ENCODE measurements at regions not wholly inside any gene's neighbourhood (a gene's known extent, or its start where the extent isn't known, plus 50 kb on each side); places are given as distances from the start of the nearest gene placed in this dataset.

DNA sequence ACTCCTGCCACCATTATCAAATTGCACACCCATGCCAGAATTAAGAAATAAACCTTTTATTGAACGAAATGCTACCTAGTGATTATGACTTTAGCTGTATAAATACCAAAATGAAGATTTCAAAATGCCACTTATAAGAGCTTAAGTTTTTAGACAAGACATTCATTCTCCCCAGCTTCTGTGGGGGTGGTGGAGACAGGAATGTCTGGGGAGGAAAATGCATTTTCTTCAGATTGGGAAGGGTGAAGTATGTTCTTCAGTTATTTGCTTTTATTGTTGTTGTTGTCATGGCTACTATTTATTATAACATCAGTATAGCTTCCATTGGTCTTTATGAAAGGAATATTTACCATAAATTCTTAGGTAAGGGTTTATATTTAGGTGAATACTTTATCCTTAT is 132.7 kb upstream of the GMNC start:
- TF ChIP-seq, protein P1, sequence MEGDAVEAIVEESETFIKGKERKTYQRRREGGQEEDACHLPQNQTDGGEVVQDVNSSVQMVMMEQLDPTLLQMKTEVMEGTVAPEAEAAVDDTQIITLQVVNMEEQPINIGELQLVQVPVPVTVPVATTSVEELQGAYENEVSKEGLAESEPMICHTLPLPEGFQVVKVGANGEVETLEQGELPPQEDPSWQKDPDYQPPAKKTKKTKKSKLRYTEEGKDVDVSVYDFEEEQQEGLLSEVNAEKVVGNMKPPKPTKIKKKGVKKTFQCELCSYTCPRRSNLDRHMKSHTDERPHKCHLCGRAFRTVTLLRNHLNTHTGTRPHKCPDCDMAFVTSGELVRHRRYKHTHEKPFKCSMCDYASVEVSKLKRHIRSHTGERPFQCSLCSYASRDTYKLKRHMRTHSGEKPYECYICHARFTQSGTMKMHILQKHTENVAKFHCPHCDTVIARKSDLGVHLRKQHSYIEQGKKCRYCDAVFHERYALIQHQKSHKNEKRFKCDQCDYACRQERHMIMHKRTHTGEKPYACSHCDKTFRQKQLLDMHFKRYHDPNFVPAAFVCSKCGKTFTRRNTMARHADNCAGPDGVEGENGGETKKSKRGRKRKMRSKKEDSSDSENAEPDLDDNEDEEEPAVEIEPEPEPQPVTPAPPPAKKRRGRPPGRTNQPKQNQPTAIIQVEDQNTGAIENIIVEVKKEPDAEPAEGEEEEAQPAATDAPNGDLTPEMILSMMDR (IDR thresholded peaks at IDR 0.05; ENCODE audit: insufficient read depth, low read length) = no peak
- no peak for DNase-seq (ENCODE audit: low read depth)
- H3K4me3 ChIP-seq (ENCODE audit: low read depth, low read length) = no peak overlapping the region

DNA sequence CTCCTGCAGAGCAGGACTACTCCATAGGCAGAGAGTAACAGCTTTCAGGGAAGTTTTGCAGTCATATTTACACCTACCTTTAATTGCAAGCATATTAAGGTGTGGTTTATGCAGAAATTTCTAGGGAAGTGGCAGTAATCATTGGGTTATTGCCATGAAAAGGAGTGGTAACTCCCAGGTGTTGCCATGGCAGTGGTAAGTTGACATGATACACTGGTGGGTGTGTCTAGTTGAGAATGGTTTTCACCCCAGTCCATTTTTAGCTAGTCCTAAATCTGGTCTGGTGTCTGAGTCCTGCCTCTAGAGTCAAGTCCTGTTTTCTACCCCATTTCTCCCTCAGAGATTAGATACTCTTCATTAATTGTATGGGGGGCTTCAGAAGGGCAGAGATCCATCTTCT is 128.4 kb upstream of the GMNC start:
- no peak overlapping the region for H3K4me3 ChIP-seq (ENCODE audit: low read depth, low read length)
- TF ChIP-seq, protein P1 (IDR thresholded peaks at IDR 0.05; ENCODE audit: insufficient read depth, low read length) = no peak
- DNase-seq (ENCODE audit: low read depth) = no peak

DNA sequence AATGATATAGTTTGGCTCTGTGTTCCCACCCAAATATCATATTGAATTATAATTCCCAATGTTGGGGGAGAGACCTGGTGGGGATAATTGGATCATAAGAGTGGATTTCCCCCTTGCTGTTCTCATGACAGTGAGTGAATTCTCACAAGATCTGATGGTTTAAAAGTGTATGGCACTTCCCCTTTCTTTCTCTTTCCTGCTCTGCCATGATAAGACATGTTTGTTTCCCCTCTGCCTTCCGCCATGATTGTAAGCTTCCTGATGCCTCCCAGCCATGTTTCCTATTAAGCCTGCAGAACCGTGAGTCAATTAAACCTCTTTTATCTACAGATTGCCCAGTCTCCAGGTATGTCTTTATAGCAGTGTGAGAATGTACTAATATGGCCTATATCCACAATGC is 126.7 kb upstream of the GMNC start:
- TF ChIP-seq, protein P1 (IDR thresholded peaks at IDR 0.05; ENCODE audit: insufficient read depth, low read length) = no peak
- DNase-seq (ENCODE audit: low read depth) = no peak
- no peak overlapping the region for H3K4me3 ChIP-seq (ENCODE audit: low read depth, low read length)

GRCh38 chr3:190988102-190988501 is 125.6 kb upstream of the GMNC start:
- no peak overlapping the region for H3K4me3 ChIP-seq (ENCODE audit: low read depth, low read length)
- TF ChIP-seq, protein P1 (IDR thresholded peaks at IDR 0.05; ENCODE audit: insufficient read depth, low read length) = no peak
- DNase-seq (ENCODE audit: low read depth) = no peak

DNA sequence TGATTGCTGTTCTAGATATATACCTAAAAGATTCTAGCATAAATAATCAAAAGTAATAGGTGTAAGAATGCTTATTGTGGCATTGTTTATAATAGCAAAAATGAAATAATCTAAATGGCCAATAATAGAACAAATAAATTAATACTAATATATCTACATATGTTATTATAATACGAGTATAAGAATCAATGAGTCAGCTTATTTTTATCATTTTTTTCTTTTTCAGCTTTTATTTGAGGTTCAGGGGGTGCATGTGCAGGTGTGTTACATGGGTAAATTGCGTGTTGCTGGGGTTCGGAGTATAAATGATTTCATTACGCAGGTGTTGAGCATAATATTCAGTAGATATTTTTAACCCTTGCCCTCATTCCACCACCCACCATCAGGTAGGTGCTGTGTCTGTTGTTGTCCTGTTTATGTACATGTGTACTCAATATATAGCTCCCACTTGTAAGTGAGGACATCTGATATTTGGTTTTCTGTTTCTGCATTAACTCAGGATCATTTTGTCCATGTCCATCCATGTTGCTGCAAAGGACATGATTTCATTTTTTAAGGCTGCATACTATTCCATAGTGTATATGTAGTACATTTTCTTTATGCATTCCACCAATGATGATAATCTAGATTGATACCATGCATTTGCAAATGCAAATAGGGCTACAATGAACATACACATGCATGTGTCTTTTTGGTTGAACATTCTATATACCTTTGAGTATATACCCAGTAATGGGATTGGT is 122.2 kb upstream of the GMNC start:
- no peak for DNase-seq (ENCODE audit: low read depth)
- no peak overlapping the region for H3K4me3 ChIP-seq (ENCODE audit: low read depth, low read length)
- TF ChIP-seq, protein P1 (IDR thresholded peaks at IDR 0.05; ENCODE audit: insufficient read depth, low read length) = no peak

- no peak overlapping the region for H3K4me3 ChIP-seq (ENCODE audit: low read depth, low read length)
- DNase-seq (ENCODE audit: low read depth) = no peak
- TF ChIP-seq, protein P1 (IDR thresholded peaks at IDR 0.05; ENCODE audit: insufficient read depth, low read length) = no peak
These were observed 121.4 kb upstream of the GMNC start for GRCh38 chr3:190983875-190984274.

GRCh38 chr3:190973771-190974170 is 111.3 kb upstream of the GMNC start:
- TF ChIP-seq, protein P1 (IDR thresholded peaks at IDR 0.05; ENCODE audit: insufficient read depth, low read length) = no peak
- H3K4me3 ChIP-seq (ENCODE audit: low read depth, low read length) = no peak overlapping the region
- no peak for DNase-seq (ENCODE audit: low read depth)
